SK-N-SH treated with all-trans-retinoic acid at 6 μM for 48 hours (cell line): ENCODE measurements at regions not wholly inside any gene's neighbourhood (a gene's known extent, or its start where the extent isn't known, plus 50 kb on each side); places are given as distances from the start of the nearest gene placed in this dataset.

Experiments
- ATAC-seq: fragments of 200-7000 bp; cut with Tn5 transposase; 3 replicates; pipeline ENCODE4 v1.9.1; 2020; ENCODE audit warnings: mild to moderate bottlenecking, moderate library complexity
- ARNTL ChIP-seq: fragments of 450-650 bp; formaldehyde crosslinking; IDR thresholded peaks from 2 replicates; pipeline ENCODE4 v1.5.0; 2020; ENCODE audit warnings: low read depth, mild to moderate bottlenecking, moderate library complexity, borderline replicate concordance
- BACH2 ChIP-seq: fragments of 250-450 bp; sonication (Bioruptor Pico); IDR thresholded peaks from 2 replicates; pipeline ENCODE4 v1.9.0; 2021; ENCODE audit warnings: mild to moderate bottlenecking, borderline replicate concordance
- CREB5 ChIP-seq: fragments of 250-450 bp; sonication (Bioruptor Pico); IDR thresholded peaks from 2 replicates; pipeline ENCODE4 v1.5.1; 2020; ENCODE audit warnings: low read depth, mild to moderate bottlenecking, moderate library complexity
- CSDC2 ChIP-seq: fragments of 250-450 bp; sonication (Bioruptor Pico); IDR thresholded peaks from 2 replicates; pipeline ENCODE4 v1.5.0; 2020; ENCODE audit warnings: mild to moderate bottlenecking, moderate library complexity
- CSRNP3 ChIP-seq: fragments of 250-450 bp; sonication (Bioruptor Pico); IDR thresholded peaks from 2 replicates; pipeline ENCODE4 v1.5.1; 2021; ENCODE audit warnings: mild to moderate bottlenecking, moderate library complexity
- ESRRG ChIP-seq: fragments of 250-450 bp; sonication (Bioruptor Pico); IDR thresholded peaks from 2 replicates; pipeline ENCODE4 v1.6.1; 2021; ENCODE audit warnings: mild to moderate bottlenecking
- GLIS3 ChIP-seq: fragments of 250-450 bp; sonication (Bioruptor Pico); IDR thresholded peaks from 2 replicates; pipeline ENCODE4 v1.5.0; 2020; ENCODE audit warnings: mild to moderate bottlenecking, moderate library complexity
- ISL1 ChIP-seq: fragments of 250-450 bp; sonication (Bioruptor Pico); IDR thresholded peaks from 2 replicates; pipeline ENCODE4 v2.1.2; 2022; ENCODE audit warnings: mild to moderate bottlenecking, moderate library complexity
- OSR1 ChIP-seq: fragments of 250-450 bp; sonication (Bioruptor Pico); IDR thresholded peaks from 2 replicates; pipeline ENCODE4 v1.8.0; 2022; ENCODE audit warnings: moderate library complexity, mild to moderate bottlenecking, inconsistent platforms
- PATZ1 ChIP-seq: fragments of 250-450 bp; sonication (Bioruptor Pico); IDR thresholded peaks from 2 replicates; pipeline ENCODE4 v1.8.0; 2020; ENCODE audit warnings: mild to moderate bottlenecking, moderate library complexity, borderline replicate concordance
- PPARA ChIP-seq: fragments of 250-450 bp; sonication (Bioruptor Pico); IDR thresholded peaks from 2 replicates; pipeline ENCODE4 v1.5.0; 2020; ENCODE audit warnings: mild to moderate bottlenecking, borderline replicate concordance
- RARB ChIP-seq: fragments of 250-450 bp; sonication (Bioruptor Pico); IDR thresholded peaks from 2 replicates; pipeline ENCODE4 v1.8.0; 2021; ENCODE audit warnings: mild to moderate bottlenecking, moderate library complexity
- TCF4 ChIP-seq: fragments of 250-450 bp; sonication (Bioruptor Pico); IDR thresholded peaks from 2 replicates; pipeline ENCODE4 v1.8.0; 2021; ENCODE audit warnings: mild to moderate bottlenecking, moderate library complexity, borderline replicate concordance
- TOX ChIP-seq: fragments of 250-450 bp; sonication (Bioruptor Pico); IDR thresholded peaks from 2 replicates; pipeline ENCODE4 v1.8.0; 2021; ENCODE audit warnings: mild to moderate bottlenecking, moderate library complexity, borderline replicate concordance
- TSHZ2 ChIP-seq: fragments of 250-450 bp; sonication (Bioruptor Pico); IDR thresholded peaks from 2 replicates; pipeline ENCODE4 v1.5.0; 2020; ENCODE audit warnings: mild to moderate bottlenecking, moderate library complexity
- ZNF565 ChIP-seq: fragments of 450-650 bp; formaldehyde crosslinking; conservative IDR thresholded peaks from 2 replicates; pipeline ENCODE4 v1.5.0; 2020; ENCODE audit warnings: low read depth, mild to moderate bottlenecking, moderate library complexity
- ZNF70 ChIP-seq: fragments of 450-650 bp; formaldehyde crosslinking; IDR thresholded peaks from 2 replicates; pipeline ENCODE4 v1.5.0; 2020; ENCODE audit warnings: mild to moderate bottlenecking, moderate library complexity
- ZNF8 ChIP-seq: fragments of 450-650 bp; formaldehyde crosslinking; IDR thresholded peaks from 2 replicates; pipeline ENCODE4 v1.5.0; 2020; ENCODE audit warnings: mild to moderate bottlenecking, moderate library complexity

GRCh38 chr6:125516644-125517043 lies 214.9 kb upstream of the HDDC2 start:
- no peak for ATAC-seq

GRCh38 chr6:125519367-125519766 lies 217.6 kb upstream of the HDDC2 start:
- TF ChIP-seq ZNF8 (CRISPR knock-in tag), result no peak
- no peak for TF ChIP-seq ZNF70 (CRISPR knock-in tag)
- TF ChIP-seq ESRRG (CRISPR knock-in tag), result no peak
- no peak for TF ChIP-seq BACH2 (CRISPR knock-in tag)
- TF ChIP-seq TOX (CRISPR knock-in tag), result no peak
- TF ChIP-seq RARB (CRISPR knock-in tag), result no peak
- TF ChIP-seq CREB5 (CRISPR knock-in tag), result no peak
- no peak for TF ChIP-seq OSR1 (CRISPR knock-in tag)
- no peak for TF ChIP-seq GLIS3 (CRISPR knock-in tag)
- TF ChIP-seq TCF4, result no peak
- no peak for TF ChIP-seq PATZ1 (CRISPR knock-in tag)
- TF ChIP-seq CSDC2 (CRISPR knock-in tag), result no peak
- no peak for TF ChIP-seq ARNTL (CRISPR knock-in tag)
- TF ChIP-seq PPARA (CRISPR knock-in tag), result no peak
- TF ChIP-seq CSRNP3 (CRISPR knock-in tag), result no peak
- no peak for TF ChIP-seq ISL1 (CRISPR knock-in tag)
- TF ChIP-seq TSHZ2 (CRISPR knock-in tag), result no peak
- ATAC-seq, result no peak

More at GRCh38 chr6:125516644-125517043, 214.9 kb upstream of the HDDC2 start:
- no peak for TF ChIP-seq TOX (CRISPR knock-in tag)
- no peak for TF ChIP-seq OSR1 (CRISPR knock-in tag)
- no peak for TF ChIP-seq CSRNP3 (CRISPR knock-in tag)
- TF ChIP-seq CSDC2 (CRISPR knock-in tag), result no peak
- TF ChIP-seq ZNF565, result no peak
- TF ChIP-seq, all 23 proteins: peak for 0

- no peak for ATAC-seq
- TF ChIP-seq GLIS3 (CRISPR knock-in tag) (no peak), ZNF8 (CRISPR knock-in tag) (no peak), TSHZ2 (CRISPR knock-in tag) (no peak), CSDC2 (CRISPR knock-in tag) (no peak), ZNF565 (no peak)
Measured at GRCh38 chr6:125524356-125524755, 222.6 kb upstream of the HDDC2 start.
